Stimulated activated CD4-positive, alpha-beta T cell treated with anti-CD3 and anti-CD28 coated beads, TNF-alpha, amount 100 ng/mL, for 24 hours (primary cell): ENCODE measurements at regions not wholly inside any gene's neighbourhood (a gene's known extent, or its start where the extent isn't known, plus 50 kb on each side); places are given as distances from the start of the nearest gene placed in this dataset.

ENCODE experiments used
- DNase-seq, 3 experiments: peaks; one replicate each; pipeline ENCODE4 v3.0.0-alpha.2; 2020; ENCODE audit warnings: low read depth in 3 of 3

DNA sequence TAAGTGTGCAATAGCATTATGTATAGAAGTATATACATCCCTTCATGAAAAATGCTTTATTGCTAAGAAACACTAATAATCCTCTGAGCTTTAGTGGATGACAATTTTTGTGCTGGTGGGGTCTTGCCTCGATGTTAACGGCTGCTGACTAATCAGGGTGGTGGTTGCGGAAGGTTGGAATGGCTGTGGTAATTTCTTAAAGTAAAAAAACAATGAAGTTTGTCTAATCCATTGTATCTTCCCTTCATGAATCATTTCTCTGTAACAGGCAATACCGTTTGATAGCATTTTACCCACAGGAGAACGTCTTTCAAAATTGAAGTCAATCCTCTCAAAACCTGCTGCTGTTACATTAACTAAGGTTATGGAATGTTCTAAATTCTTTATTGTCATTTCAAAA is 816.5 kb upstream of the GJE1 start:
- DNase-seq, result no peak

DNA sequence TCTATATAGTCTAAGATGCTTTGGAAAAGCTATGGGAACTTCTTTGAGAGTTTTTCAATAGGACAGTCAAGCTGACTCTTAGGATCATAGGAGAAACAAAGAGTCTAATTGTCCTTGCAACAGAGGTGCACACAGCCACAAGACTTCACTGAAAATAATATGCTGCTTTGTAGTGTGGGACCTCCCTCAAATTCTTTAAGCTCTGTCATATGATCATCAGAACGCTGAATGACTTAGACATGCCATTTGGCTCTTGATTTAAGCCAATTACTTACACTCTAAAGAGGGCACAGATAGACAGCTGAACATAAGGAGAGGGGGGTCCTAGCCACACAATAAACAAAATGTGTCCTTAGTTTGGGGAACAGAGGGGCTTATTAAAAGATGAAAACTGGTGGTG is 818.7 kb upstream of the GJE1 start:
- DNase-seq, result no peak

GRCh38 chr6:141309295-141309694 is 823.4 kb upstream of the GJE1 start:
- DNase-seq, result no peak

DNA sequence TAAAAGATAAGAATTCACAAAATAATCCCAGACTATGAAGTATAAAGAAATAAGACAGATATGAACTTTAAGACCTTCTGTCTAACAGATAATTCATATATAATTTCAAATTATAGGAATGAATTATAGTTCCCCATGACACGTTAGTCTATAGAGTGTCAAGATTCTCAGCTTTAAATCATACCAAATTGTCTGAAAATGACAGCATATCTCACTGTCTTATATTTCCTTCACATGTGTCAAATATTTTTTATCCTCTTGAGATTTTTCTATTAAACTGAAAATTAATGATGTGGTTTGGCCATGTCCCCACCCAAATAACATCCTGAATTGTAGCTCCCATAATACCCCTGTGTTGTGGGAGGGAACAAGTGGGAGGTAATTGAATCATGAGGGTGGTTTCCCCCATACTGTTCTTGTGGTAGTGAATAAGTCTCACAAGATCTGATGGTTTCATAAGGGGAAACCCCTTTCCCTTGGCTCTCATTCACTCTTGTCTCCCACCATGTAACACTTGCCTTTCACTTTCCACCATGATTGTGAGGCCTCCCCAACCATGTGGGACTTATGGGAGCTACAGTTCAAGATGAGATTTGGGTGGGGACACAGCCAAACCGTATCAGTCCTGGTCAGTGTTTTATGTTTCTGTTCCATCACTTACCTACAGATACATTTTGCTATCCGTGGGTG is 825.3 kb upstream of the GJE1 start:
- DNase-seq, result peak in 1 of 3 experiments; percentile 18

DNA sequence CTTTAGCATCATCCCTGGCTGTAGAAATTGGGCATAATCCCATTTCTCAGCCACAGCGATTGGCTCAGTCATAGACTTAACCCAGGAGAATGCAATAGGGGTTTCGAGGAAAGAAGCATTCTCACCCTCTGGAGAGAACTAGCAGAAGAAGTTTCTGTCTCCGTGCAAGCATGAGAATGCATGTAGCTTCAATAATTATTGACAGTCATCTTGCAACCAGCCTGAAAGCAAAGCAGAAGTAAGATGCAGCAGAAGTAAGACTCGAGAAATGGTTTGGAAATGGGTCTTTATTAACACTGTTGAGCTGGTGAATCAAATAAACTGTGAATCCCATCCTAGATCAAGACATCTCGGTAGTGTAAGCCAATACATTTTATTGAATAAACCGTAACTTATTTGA is 828.8 kb upstream of the GJE1 start:
- no peak for DNase-seq

GRCh38 chr6:141301779-141302178 is 830.9 kb upstream of the GJE1 start:
- DNase-seq, result no peak

DNA sequence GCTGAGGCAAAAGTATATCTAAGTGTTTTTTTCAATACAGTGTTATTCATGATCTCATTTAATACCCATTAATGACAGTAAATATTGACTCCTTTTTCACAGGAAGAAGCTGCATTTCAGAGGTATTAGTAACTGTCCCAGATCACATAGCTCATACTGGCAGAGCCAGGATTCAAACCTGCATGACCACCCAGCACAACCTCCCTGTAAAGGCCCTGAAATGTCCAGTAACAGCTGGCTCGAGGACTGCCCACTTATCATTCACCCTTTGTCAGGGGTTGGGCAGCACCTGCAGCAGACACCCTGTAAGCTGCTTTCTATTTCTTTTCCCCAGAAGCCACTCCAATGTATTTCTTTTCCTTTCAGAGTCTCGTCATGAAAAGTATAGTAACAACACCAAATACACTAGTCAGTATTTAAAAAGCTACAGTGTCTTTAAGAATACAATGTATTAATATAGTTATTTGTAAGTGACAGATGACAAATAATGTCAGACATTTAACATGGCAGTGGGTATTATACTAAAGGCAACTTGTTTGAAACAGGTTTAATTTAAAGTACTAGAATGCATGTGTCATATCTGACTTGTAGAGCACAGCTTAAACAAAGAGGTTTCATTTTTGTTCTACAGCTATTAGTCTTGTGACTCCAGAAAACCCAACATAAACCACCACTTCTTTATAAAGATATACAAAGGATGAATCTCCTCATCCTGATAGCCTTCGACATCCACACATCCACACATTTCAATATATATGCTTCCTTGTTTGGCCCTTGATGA is 841.6 kb upstream of the GJE1 start:
- no peak for DNase-seq

- DNase-seq, result no peak
Observed at GRCh38 chr6:141288947-141289346, 843.8 kb upstream of the GJE1 start.

DNA sequence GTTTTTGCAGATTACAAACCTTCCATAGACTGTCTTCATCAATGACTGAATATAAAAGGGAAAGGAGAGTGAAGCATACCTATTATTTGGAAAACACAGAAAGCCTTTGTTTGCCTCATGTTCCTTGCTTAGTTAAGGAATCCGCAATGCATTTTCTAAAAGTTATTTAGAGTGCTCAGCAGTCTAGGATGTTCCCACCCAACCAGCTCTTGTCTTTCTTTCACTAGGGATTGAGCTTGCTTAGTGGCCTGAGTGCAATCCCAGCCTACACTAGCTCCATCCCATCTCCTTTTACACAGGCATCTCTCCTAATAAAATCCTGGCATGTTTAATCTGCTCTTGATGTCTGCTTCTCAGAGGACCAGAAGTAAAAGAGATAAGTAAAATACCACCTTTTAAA is 850.5 kb upstream of the GJE1 start:
- no peak for DNase-seq

GRCh38 chr6:141269684-141270083 is 863.0 kb upstream of the GJE1 start:
- DNase-seq, result no peak

DNA sequence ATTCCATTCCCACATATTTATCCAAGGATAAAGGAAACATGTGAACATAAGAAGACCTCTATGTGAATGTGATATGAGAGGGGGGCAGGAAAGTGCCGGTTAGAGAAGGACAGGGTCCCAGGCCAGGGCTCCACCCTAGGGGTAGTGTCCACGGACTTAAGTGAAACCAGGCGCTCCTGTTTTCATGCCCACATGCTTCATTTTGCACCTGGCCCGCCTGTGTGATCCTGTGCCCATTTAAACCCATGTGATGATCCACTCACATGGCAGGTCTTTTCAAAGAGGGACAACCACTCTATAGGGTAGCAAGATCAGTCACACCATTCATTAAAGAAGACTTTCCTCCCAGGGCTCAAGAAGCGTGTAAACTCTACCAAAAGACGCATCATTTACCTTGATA is 865.3 kb upstream of the GJE1 start:
- DNase-seq, result no peak

DNA sequence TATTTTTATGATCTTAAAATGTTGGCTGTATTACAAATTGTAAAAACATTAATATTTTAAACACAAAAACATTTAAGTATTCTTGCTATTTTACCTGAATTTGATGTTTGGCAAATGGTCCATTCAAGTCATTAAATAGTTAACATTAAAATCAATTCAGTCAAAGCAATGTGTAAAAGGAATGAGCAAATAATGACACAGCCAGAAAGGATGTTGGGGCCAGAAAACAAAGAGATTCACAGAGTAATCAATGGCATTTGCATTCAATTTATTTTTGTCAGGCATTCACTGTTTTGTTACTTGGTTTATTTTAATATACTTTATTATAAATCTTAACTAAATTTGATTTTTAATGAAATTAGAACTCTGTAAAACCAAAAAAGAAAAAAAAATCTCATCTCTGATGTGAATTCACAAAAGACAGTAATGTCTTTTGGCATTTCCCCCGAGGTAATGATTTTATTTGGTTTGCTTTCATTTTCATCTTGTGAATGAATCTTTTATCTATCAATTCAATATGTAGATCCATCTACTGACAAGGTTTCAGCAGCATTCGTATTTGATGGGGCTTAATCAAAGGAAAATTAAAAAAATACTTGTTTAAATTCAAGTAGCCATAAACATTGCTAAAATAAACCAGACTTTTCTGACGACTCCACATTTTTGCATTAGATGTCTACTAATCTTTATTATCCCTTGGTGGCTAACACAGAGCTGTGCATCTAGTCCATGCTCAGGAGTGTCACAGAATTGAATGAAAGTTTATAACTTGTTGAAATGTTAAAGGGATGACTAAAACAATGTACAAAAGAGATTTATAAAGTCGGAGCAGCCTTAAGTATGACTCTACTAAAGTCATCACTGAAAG is 866.7 kb upstream of the GJE1 start:
- DNase-seq, result no peak

- DNase-seq, result no peak
Observed at GRCh38 chr6:141264101-141264500, 868.6 kb upstream of the GJE1 start.

DNA sequence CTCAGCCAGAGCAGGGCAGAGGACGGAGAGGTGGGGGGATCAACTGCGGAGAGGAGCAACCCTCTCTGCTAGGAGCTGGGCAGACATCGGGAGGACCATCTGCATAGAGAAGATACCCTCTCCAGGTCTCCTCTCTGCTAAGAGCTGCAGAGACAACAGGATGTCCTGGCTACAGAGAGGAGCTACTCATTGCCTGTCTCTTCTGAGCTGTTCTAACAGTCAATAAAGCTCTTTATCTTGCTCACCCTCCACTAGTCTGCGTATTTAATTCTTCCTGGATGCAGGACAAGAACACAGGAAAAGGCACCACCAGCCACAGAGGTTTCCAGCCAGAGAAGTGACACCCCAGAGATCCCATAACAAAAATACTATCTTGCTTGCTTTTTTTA is 871.1 kb upstream of the GJE1 start:
- DNase-seq, result no peak

DNA sequence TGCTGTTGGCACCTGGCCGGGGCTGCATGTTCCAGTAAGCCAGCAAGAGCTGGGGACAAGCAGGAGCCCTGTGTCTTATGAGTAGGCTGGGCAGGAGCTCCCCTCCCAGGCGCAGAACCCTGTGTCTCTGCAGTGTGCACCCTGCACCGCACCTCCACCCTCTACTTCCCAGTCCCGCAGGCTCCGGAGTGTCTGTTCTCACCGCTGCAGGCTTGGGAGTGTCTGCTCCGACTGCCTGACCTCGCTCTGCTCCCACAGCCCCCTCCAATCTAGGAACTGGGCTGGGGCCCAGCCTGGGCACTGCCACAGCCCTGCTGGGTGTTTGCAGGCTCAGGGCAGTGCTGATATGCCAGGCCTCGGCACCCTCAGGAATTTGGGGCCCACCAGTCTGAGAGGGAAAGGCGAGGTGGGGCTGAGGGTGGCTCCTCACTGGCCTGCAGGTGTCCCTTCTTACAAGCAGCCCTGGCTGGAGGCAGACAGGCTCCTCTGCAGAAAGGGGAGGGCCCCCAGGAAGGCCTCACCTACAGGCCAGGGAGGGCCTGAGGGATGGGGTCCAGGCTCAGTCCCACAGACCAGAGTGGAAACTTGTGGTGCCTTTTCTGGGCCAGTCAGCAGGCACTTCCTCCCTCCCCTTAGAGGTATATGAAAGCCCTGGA is 871.6 kb upstream of the GJE1 start:
- DNase-seq, result no peak

- DNase-seq, result no peak
Observed at GRCh38 chr6:141260627-141261015, 872.1 kb upstream of the GJE1 start.

GRCh38 chr6:141259807-141260206 is 872.9 kb upstream of the GJE1 start:
- no peak for DNase-seq

DNA sequence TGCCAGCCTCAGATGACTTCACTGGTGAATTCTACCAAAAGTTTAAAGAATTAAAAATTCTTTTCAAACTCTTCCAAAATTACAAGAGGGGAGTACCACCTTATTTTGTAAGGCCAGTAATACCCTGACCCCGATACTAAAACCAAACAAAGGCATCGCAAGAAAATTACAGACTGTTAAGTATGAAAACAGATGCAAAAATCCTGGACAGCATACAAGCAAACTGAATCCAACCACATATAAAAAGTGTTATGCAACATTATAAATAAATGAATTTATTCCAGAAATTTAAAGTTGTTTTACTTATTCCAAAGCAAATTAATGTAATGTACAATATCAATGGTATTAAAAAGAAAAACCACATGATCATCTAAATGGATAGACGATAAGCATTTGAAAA is 873.6 kb upstream of the GJE1 start:
- no peak for DNase-seq

GRCh38 chr6:141258516-141258915 is 874.2 kb upstream of the GJE1 start:
- DNase-seq, result no peak

DNA sequence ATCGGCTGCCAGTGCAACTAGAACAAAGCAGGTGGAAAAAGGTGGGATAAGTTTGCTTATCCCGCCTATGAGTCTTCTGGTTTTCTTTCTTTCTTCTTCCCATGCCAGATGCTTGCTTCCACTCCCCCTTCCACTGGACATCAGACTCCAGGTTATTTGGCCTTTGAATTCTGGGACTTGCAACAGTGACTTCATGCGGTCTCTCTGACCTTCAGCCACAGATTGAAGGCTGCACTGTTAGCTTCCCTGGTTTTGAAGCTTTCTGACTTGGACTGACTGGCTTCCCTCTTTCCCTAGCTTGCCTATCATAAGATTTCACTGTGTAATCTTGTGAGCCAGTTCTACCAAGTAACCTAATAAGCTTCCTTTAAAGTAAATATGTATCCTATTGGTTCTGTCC is 878.4 kb upstream of the GJE1 start:
- DNase-seq, result no peak

GRCh38 chr6:141252828-141253608 is 879.7 kb upstream of the GJE1 start:
- no peak for DNase-seq
